Sigmoid colon (tissue), 4 donors: ENCODE measurements at regions not wholly inside any gene's neighbourhood (a gene's known extent, or its start where the extent isn't known, plus 50 kb on each side); places are given as distances from the start of the nearest gene placed in this dataset.

Experiments used
- POLR2A ChIP-seq, 2 donors: fragments of 450-650 bp; IDR thresholded peaks; one replicate each; pipeline ENCODE4 v1.6.1; 2016; ENCODE audit warnings: antibody characterized with exemption in 2 of 2, mild to moderate bottlenecking in 2 of 2, moderate library complexity in 2 of 2
- POLR2AphosphoS5 ChIP-seq, 4 donors: sonication (generic); formaldehyde crosslinking; IDR thresholded peaks; one replicate each; pipeline ENCODE4 v1.6.1; 2017; ENCODE audit warnings: antibody characterized with exemption in 4 of 4
- TF ChIP-seq, protein P1 (sequence below), 4 experiments: fragments of 450-650 bp in 3 of 4; fragments of 200-600 bp in 1 of 4; IDR thresholded peaks; one replicate each; pipeline ENCODE4 v1.5.1; 2016 to 2019; ENCODE audit warnings: antibody characterized with exemption in 4 of 4, mild to moderate bottlenecking in 3 of 4, moderate library complexity in 2 of 4

DNA sequence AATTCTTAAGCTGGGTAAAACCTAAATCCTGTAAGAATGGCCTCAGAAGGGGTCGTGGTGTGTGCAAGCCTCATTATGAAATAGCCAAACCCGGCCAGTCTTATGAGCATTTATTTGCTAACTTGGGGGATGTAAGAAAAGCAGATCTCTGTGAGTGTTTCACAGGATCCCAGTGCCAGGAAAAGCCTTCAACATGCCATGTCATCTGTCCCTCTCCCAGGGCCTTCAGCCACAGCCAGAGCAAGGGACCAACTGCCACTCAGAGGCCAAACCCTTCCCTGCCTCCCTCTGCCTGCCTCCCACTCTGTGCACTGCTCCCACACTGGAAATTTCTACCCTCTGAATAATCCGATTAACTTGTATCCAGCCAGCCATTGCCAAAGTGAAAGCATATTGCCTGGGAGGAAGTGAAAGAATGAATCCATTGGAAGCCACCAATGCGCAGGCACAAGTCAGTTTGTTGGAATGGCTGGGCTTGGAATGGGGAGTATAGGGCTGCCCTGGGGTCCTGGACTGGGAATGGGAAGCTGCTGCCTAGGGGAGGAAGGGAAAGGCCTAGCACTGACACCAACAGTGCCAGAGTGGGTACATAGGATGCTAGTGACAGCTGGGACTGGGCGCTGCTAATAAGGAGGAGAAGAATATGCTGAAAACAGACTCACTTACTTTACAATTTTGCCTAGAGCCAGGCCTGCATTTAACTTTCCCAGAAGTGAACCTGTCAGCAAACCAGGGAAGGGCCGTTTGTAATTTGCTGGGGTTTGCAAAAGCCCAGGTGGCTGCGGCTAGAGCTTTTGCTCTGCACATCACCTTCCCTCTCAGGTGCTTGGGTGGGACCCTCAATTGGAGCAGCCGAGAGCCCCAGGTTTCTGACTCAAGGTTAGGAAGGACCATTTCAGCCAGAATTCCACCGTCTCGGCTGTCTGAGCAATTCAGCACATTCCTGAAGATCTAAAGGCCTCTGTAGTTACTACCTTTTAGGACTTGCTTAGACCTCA, 146.6 kb upstream of the NCK2 start:
- TF ChIP-seq, protein P1, sequence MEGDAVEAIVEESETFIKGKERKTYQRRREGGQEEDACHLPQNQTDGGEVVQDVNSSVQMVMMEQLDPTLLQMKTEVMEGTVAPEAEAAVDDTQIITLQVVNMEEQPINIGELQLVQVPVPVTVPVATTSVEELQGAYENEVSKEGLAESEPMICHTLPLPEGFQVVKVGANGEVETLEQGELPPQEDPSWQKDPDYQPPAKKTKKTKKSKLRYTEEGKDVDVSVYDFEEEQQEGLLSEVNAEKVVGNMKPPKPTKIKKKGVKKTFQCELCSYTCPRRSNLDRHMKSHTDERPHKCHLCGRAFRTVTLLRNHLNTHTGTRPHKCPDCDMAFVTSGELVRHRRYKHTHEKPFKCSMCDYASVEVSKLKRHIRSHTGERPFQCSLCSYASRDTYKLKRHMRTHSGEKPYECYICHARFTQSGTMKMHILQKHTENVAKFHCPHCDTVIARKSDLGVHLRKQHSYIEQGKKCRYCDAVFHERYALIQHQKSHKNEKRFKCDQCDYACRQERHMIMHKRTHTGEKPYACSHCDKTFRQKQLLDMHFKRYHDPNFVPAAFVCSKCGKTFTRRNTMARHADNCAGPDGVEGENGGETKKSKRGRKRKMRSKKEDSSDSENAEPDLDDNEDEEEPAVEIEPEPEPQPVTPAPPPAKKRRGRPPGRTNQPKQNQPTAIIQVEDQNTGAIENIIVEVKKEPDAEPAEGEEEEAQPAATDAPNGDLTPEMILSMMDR (IDR thresholded peaks at IDR 0.05): no peak
- no peak for TF ChIP-seq POLR2A (IDR thresholded peaks at IDR 0.05)
- no peak for TF ChIP-seq POLR2AphosphoS5 (IDR thresholded peaks at IDR 0.05)
